Mesothelial cell of epicardium (in vitro differentiated cells): ENCODE measurements at regions not wholly inside any gene's neighbourhood (a gene's known extent, or its start where the extent isn't known, plus 50 kb on each side); places are given as distances from the start of the nearest gene placed in this dataset.

ENCODE experiments used
- DNase-seq, 2 experiments: peaks; one replicate each; pipeline ENCODE4 v3.0.0; 2021; ENCODE audit warnings: low spot score in 2 of 2; ENCODE audit not compliant: unreplicated experiment in 2 of 2
- H3K27ac Mint-ChIP-seq: 2 replicates; pipeline ENCODE4 v1.8.0; 2021; ENCODE audit warnings: mixed read lengths
- H3K27me3 Mint-ChIP-seq: 2 replicates; pipeline ENCODE4 v1.8.0; 2021; ENCODE audit warnings: low read depth, mixed read lengths
- H3K36me3 Mint-ChIP-seq: 2 replicates; pipeline ENCODE4 v1.8.0; 2021; ENCODE audit warnings: mixed read lengths
- H3K4me1 Mint-ChIP-seq: 2 replicates; pipeline ENCODE4 v1.8.0; 2021; ENCODE audit warnings: mixed read lengths
- H3K4me3 Mint-ChIP-seq: 2 replicates; pipeline ENCODE4 v1.8.0; 2021; ENCODE audit warnings: mild to moderate bottlenecking, moderate library complexity, mixed read lengths
- H3K9me3 Mint-ChIP-seq: 2 replicates; pipeline ENCODE4 v1.8.0; 2021; ENCODE audit warnings: mixed read lengths
- TF ChIP-seq, protein P1 (sequence below): fragments of 200-600 bp; sonication (generic); IDR thresholded peaks from one replicate; pipeline ENCODE4 v1.5.0; 2021; ENCODE audit warnings: antibody characterized with exemption; ENCODE audit not compliant: unreplicated experiment

DNA sequence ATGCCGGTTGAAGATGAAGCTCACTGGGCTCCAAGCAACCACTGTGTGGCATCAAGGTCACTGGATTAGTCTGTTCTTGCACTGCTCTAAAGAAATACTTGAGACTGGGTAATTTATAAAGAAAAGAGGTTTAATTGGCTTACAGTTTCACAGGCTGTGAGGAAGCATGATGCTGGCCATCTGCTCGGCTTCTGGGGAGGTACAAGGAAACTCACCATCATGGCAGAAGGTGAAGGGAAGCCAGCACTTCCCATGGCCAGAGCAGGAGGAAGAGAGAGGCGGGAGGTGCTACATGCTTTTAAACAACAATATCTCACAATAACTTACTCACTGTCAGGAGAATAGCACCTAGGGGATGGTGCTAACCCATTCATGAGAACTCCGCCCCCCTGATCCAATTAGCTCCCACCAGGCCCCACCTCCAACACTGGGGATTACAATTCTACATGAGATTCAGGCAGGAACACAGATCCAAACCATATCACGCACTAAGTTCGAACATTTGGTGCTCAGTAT lies 109.7 kb upstream of the MGAT5 start:
- Mint-ChIP-seq H3K27ac (no peak overlapping the region), H3K4me3 (no peak overlapping the region), H3K27me3 (no peaks in the 10 kb centered on the region), H3K4me1 (peaks cover 3% of the 10 kb centered on the region), H3K36me3 (peaks cover 2% of the 10 kb centered on the region), H3K9me3 (no peaks in the 10 kb centered on the region)
- no peak for DNase-seq
- TF ChIP-seq, protein P1, sequence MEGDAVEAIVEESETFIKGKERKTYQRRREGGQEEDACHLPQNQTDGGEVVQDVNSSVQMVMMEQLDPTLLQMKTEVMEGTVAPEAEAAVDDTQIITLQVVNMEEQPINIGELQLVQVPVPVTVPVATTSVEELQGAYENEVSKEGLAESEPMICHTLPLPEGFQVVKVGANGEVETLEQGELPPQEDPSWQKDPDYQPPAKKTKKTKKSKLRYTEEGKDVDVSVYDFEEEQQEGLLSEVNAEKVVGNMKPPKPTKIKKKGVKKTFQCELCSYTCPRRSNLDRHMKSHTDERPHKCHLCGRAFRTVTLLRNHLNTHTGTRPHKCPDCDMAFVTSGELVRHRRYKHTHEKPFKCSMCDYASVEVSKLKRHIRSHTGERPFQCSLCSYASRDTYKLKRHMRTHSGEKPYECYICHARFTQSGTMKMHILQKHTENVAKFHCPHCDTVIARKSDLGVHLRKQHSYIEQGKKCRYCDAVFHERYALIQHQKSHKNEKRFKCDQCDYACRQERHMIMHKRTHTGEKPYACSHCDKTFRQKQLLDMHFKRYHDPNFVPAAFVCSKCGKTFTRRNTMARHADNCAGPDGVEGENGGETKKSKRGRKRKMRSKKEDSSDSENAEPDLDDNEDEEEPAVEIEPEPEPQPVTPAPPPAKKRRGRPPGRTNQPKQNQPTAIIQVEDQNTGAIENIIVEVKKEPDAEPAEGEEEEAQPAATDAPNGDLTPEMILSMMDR = no peak

DNA sequence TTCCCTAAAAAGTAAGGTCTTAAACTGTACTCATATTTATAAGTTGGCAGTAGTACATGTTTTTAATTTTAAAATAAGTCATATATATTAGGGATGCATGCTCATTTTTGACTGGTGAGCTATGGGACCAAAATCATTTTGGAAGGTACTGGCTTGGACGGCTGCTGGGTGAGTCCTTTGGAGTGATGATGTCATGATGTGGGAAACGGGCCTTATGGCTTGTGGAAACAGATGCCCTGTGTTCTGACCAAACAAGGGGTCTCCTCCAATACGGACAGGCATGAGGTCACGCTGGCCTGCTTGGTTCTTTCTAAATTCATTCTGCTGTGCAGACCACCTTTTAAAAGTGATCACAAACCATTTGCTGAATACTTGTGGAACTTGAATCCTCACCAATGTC lies 109.2 kb upstream of the MGAT5 start:
- no peak for DNase-seq
- Mint-ChIP-seq H3K27me3 (no peaks in the 10 kb centered on the region), H3K4me1 (peaks cover 3% of the 10 kb centered on the region), H3K36me3 (peaks cover 2% of the 10 kb centered on the region), H3K4me3 (no peak overlapping the region), H3K9me3 (no peaks in the 10 kb centered on the region), H3K27ac (no peak overlapping the region)
- TF ChIP-seq, protein P1 = no peak

DNA sequence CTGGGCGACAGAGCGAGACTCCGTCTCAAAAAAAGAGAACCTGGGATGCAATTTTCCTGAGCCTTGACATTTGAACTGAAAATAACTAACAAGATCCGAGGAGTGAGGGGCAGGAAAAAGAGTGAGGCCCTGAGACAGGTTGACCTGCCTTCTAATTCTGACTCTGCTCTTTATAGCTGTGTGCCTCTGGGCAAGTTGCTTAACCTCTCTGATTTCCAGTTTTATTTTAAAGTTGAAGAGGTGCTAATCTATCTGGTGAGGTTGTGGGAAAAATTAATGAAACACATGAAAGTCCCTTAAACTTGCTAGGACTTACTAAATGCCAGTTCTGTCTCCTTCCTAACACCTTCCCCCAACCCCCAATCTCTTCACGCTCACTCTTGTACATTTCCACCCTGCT lies 108.4 kb upstream of the MGAT5 start:
- no peaks in the 10 kb centered on the region for H3K27me3 Mint-ChIP-seq
- no peak overlapping the region for H3K4me3 Mint-ChIP-seq
- TF ChIP-seq, protein P1 = no peak
- H3K27ac Mint-ChIP-seq = no peak overlapping the region
- no peak for DNase-seq
- peaks cover 3% of the 10 kb centered on the region for H3K4me1 Mint-ChIP-seq
- peaks cover 2% of the 10 kb centered on the region for H3K36me3 Mint-ChIP-seq
- H3K9me3 Mint-ChIP-seq = no peaks in the 10 kb centered on the region

DNA sequence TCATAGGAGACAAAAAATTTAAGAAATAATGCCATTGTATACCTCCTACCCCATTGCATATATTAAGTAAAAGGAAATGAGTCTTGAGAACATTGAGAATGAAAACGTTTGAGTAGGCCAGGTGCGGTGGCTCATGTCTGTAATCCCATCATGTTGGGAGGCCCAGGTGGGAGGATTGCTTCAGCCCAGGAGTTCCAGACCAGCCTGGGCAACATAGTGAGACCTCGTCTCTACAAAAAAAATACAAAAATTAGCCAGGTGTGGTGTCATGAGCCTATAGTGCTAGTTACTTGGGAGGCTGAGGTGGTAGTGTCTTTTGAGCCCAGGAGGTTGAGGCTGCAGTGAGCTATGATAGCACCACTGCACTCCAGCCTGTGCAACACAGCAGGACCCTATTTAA lies 107.7 kb upstream of the MGAT5 start:
- H3K4me3 Mint-ChIP-seq = no peak overlapping the region
- TF ChIP-seq, protein P1 = no peak
- H3K27ac Mint-ChIP-seq = no peak overlapping the region
- H3K9me3 Mint-ChIP-seq = no peaks in the 10 kb centered on the region
- peaks cover 2% of the 10 kb centered on the region for H3K36me3 Mint-ChIP-seq
- H3K27me3 Mint-ChIP-seq = no peaks in the 10 kb centered on the region
- no peak for DNase-seq
- H3K4me1 Mint-ChIP-seq = peaks cover 3% of the 10 kb centered on the region

DNA sequence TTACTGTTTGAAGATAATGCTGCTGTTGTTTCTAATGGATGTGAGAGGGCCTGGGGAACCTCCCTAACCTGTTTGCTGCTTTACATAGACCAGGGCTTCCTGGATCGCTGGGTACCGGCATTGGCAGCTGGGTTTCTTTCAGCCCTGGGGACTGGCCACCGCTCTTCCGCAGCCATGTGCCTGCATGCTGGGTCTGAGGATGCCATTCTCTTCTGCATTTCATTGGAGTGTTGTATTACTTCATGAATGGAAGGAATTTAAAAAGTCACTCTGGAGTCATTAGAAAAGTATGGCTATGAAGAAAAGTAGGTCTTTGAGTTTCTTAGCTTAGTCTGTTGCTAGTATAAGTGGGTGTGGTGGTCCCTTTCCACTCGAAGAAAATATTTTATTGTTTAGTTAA lies 107.3 kb upstream of the MGAT5 start:
- no peak overlapping the region for H3K4me3 Mint-ChIP-seq
- peaks cover 2% of the 10 kb centered on the region for H3K36me3 Mint-ChIP-seq
- no peak for DNase-seq
- TF ChIP-seq, protein P1 = no peak
- H3K27ac Mint-ChIP-seq = no peak overlapping the region
- peaks cover 3% of the 10 kb centered on the region for H3K4me1 Mint-ChIP-seq
- no peaks in the 10 kb centered on the region for H3K9me3 Mint-ChIP-seq
- no peaks in the 10 kb centered on the region for H3K27me3 Mint-ChIP-seq

DNA sequence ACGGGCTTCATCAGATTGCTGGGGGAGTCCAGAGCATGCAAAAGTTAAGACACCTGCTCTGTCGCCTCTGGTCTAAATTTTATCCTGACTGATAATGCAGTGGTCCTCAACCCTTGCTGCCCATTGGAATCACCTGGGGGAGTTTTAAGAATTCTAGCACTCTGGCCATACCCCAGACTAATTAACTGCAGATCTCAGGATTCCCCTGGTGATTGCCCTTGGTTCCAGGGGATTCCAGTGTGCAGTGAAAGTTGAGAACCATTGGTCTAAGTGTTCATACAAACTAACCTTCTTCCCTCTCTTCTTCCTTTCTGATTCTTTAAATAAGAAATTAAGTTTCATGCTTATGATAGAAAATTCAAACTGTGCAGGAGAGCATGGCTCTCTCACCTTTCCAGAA lies 105.7 kb upstream of the MGAT5 start:
- Mint-ChIP-seq H3K27ac (no peak overlapping the region), H3K36me3 (peaks cover 2% of the 10 kb centered on the region), H3K4me1 (peaks cover 3% of the 10 kb centered on the region), H3K9me3 (peaks cover 4% of the 10 kb centered on the region), H3K4me3 (no peak overlapping the region), H3K27me3 (no peaks in the 10 kb centered on the region)
- no peak for DNase-seq
- TF ChIP-seq, protein P1 = no peak
